ENCODE measurements at regions not wholly inside any gene's neighbourhood (a gene's known extent, or its start where the extent isn't known, plus 50 kb on each side); places are given as distances from the start of the nearest gene placed in this dataset.

GRCh38 chr3:176554264-176554663 lies 643.0 kb downstream of the TBL1XR1 start:
- no peak for ATAC-seq
- DNase-seq = no peak
- intact Hi-C loops (cut with DNase I, micrococcal nuclease) = no loop called here

GRCh38 chr3:176526942-176527341 lies 670.3 kb downstream of the TBL1XR1 start:
- no peak for DNase-seq
- intact Hi-C loops (cut with DNase I, micrococcal nuclease) = loop anchor here in 1 of 2 donors (10.0 kb wide), 1 partner anchor 288 kb away; no protein-coding TSS in a partner anchor
- ATAC-seq = no peak

- intact Hi-C loops (cut with DNase I, micrococcal nuclease) = loop anchor here in 1 of 2 donors (10.0 kb wide), 1 partner anchor 289 kb away; no protein-coding TSS in a partner anchor
- DNase-seq (no peak), ATAC-seq (no peak)
These were observed 671.1 kb downstream of the TBL1XR1 start for GRCh38 chr3:176526225-176526624.

GRCh38 chr3:176523114-176523513 lies 674.2 kb downstream of the TBL1XR1 start:
- DNase-seq (no peak), ATAC-seq (no peak)
- intact Hi-C loops (cut with DNase I, micrococcal nuclease) = loop anchor here in 1 of 2 donors (10.0 kb wide), 1 partner anchor 292 kb away; no protein-coding TSS in a partner anchor

GRCh38 chr3:176522436-176522835 lies 674.8 kb downstream of the TBL1XR1 start:
- intact Hi-C loops (cut with DNase I, micrococcal nuclease) = loop anchor here in 1 of 2 donors (10.0 kb wide), 1 partner anchor 292 kb away; no protein-coding TSS in a partner anchor
- ATAC-seq (no peak), DNase-seq (no peak)

- ATAC-seq (no peak), DNase-seq (no peak)
- intact Hi-C loops (cut with DNase I, micrococcal nuclease) = loop anchor here in 1 of 2 donors (10.0 kb wide), 1 partner anchor 293 kb away; no protein-coding TSS in a partner anchor
These were observed 675.6 kb downstream of the TBL1XR1 start for GRCh38 chr3:176521531-176522175.

- DNase-seq = peak in 1 of 2 donors; percentile 5
- no peak for ATAC-seq
- intact Hi-C loops (cut with DNase I, micrococcal nuclease) = loop anchor here in 1 of 2 donors (10.0 kb wide), 1 partner anchor 421 kb away; no protein-coding TSS in a partner anchor
These were observed 683.0 kb downstream of the TBL1XR1 start for GRCh38 chr3:176514297-176514696.

GRCh38 chr3:176513604-176514003 lies 683.7 kb downstream of the TBL1XR1 start:
- DNase-seq = peak in 1 of 2 donors; percentile 6
- no peak for ATAC-seq

GRCh38 chr3:176512037-176512436 lies 685.2 kb downstream of the TBL1XR1 start:
- DNase-seq (no peak), ATAC-seq (no peak)
- intact Hi-C loops (cut with DNase I, micrococcal nuclease) = loop anchor here in 1 of 2 donors (10.0 kb wide), 1 partner anchor 423 kb away; no protein-coding TSS in a partner anchor

More at GRCh38 chr3:176513604-176514003, 683.7 kb downstream of the TBL1XR1 start:
- intact Hi-C loops (cut with DNase I, micrococcal nuclease) = loop anchor here in 1 of 2 donors (10.0 kb wide), 1 partner anchor 421 kb away; no protein-coding TSS in a partner anchor

GRCh38 chr3:176510097-176510496 lies 687.2 kb downstream of the TBL1XR1 start:
- DNase-seq = no peak
- intact Hi-C loops (cut with DNase I, micrococcal nuclease) = loop anchor here in 1 of 2 donors (10.0 kb wide), 1 partner anchor 425 kb away; no protein-coding TSS in a partner anchor
- no peak for ATAC-seq

- DNase-seq (no peak), ATAC-seq (no peak)
- intact Hi-C loops (cut with DNase I, micrococcal nuclease) = no loop called here
These were observed 691.2 kb downstream of the TBL1XR1 start for GRCh38 chr3:176505878-176506621.

GRCh38 chr3:176491084-176491483 lies 706.2 kb downstream of the TBL1XR1 start:
- no peak for DNase-seq
- intact Hi-C loops (cut with DNase I, micrococcal nuclease) = no loop called here
- no peak for ATAC-seq

- DNase-seq (no peak), ATAC-seq (no peak)
- intact Hi-C loops (cut with DNase I, micrococcal nuclease) = no loop called here
These were observed 706.9 kb downstream of the TBL1XR1 start for GRCh38 chr3:176490357-176490756.

GRCh38 chr3:176479248-176479647 lies 718.0 kb downstream of the TBL1XR1 start:
- intact Hi-C loops (cut with DNase I, micrococcal nuclease) = no loop called here
- no peak for DNase-seq
- ATAC-seq = no peak

- ATAC-seq (no peak), DNase-seq (no peak)
- intact Hi-C loops (cut with DNase I, micrococcal nuclease) = no loop called here
These were observed 727.5 kb downstream of the TBL1XR1 start for GRCh38 chr3:176469694-176470205.

GRCh38 chr3:176463610-176464009 lies 733.7 kb downstream of the TBL1XR1 start:
- intact Hi-C loops (cut with DNase I, micrococcal nuclease) = no loop called here
- DNase-seq (no peak), ATAC-seq (no peak)

GRCh38 chr3:176447369-176447768 lies 749.9 kb downstream of the TBL1XR1 start:
- intact Hi-C loops (cut with DNase I, micrococcal nuclease) = no loop called here
- ATAC-seq = no peak
- DNase-seq = no peak

- ATAC-seq (no peak), DNase-seq (no peak)
- intact Hi-C loops (cut with DNase I, micrococcal nuclease) = no loop called here
These were observed 755.0 kb downstream of the TBL1XR1 start for GRCh38 chr3:176442326-176442725.

GRCh38 chr3:176439729-176440128 lies 757.6 kb downstream of the TBL1XR1 start:
- DNase-seq (no peak), ATAC-seq (no peak)
- intact Hi-C loops (cut with DNase I, micrococcal nuclease) = no loop called here
